BLaER1 treated with 17β-estradiol and CSF1 and Interleukin-3, amounts not matched to agents 10 nM and 100 nM (cell line): ENCODE measurements at regions not wholly inside any gene's neighbourhood (a gene's known extent, or its start where the extent isn't known, plus 50 kb on each side); places are given as distances from the start of the nearest gene placed in this dataset.
"Not testable (repeated sequence)": the region's sequence is repeated elsewhere in the genome, so short reads cannot be mapped to it uniquely, and the experiment has no call there.

Source experiments
- H3K27ac ChIP-seq, 11 experiments: shearing (Covaris generic); formaldehyde crosslinking; 2 replicates each; pipeline ENCODE4 v1.8.1; 2022
- H3K27me3 ChIP-seq, 11 experiments: shearing (Covaris generic); formaldehyde crosslinking; 2 replicates each; pipeline ENCODE4 v1.8.1; 2022
- H3K36me3 ChIP-seq, 11 experiments: shearing (Covaris generic); formaldehyde crosslinking; 2 replicates each; pipeline ENCODE4 v1.8.1; 2022
- H3K4me1 ChIP-seq, 10 experiments: shearing (Covaris generic); formaldehyde crosslinking; 2 replicates each; pipeline ENCODE4 v1.8.1; 2022
- H3K4me2 ChIP-seq, 11 experiments: shearing (Covaris generic); formaldehyde crosslinking; 2 replicates each; pipeline ENCODE4 v1.8.1; 2022
- H3K4me3 ChIP-seq, 10 experiments: shearing (Covaris generic); formaldehyde crosslinking; 2 replicates each; pipeline ENCODE4 v1.8.1; 2022
- H3K9ac ChIP-seq, 11 experiments: shearing (Covaris generic); formaldehyde crosslinking; 2 replicates each; pipeline ENCODE4 v1.8.1; 2022
- H3K9me3 ChIP-seq, 11 experiments: shearing (Covaris generic); formaldehyde crosslinking; replicated peaks in 1 of 11; 2 replicates each; pipeline ENCODE4 v1.8.1; 2022
- H4K20me1 ChIP-seq, 11 experiments: shearing (Covaris generic); formaldehyde crosslinking; 2 replicates each; pipeline ENCODE4 v1.8.1; 2022
- Cebpa-rat ChIP-seq, 11 experiments: shearing (Covaris generic); IDR thresholded peaks; 2 replicates each; pipeline ENCODE4 v1.8.1; 2022

GRCh38 chr5:165031371-165031770, 1526.0 kb downstream of the MAT2B start:
- no peaks in the 10 kb centered on the region for H3K36me3 ChIP-seq
- no peak overlapping the region for H3K4me3 ChIP-seq
- H3K4me1 ChIP-seq: no peaks in the 10 kb centered on the region
- H3K9ac ChIP-seq: no peak overlapping the region
- H3K27me3 ChIP-seq: no peaks in the 10 kb centered on the region
- no peak overlapping the region for H3K27ac ChIP-seq
- TF ChIP-seq Cebpa-rat (IDR thresholded peaks at IDR 0.05): no peak
- no peaks in the 10 kb centered on the region for H4K20me1 ChIP-seq
- H3K9me3 ChIP-seq: no peaks in the 10 kb centered on the region
- no peak overlapping the region for H3K4me2 ChIP-seq

GRCh38 chr5:165035520-165035919, 1530.1 kb downstream of the MAT2B start:
- H3K27ac ChIP-seq: no peak overlapping the region
- H3K4me2 ChIP-seq: no peak overlapping the region
- no peak for TF ChIP-seq Cebpa-rat (IDR thresholded peaks at IDR 0.05)
- no peaks in the 10 kb centered on the region for H3K9me3 ChIP-seq
- H3K9ac ChIP-seq: no peak overlapping the region
- H3K27me3 ChIP-seq: no peaks in the 10 kb centered on the region
- H4K20me1 ChIP-seq: no peaks in the 10 kb centered on the region
- no peaks in the 10 kb centered on the region for H3K36me3 ChIP-seq
- no peaks in the 10 kb centered on the region for H3K4me1 ChIP-seq
- H3K4me3 ChIP-seq: no peak overlapping the region

- Histone ChIP-seq H3K4me3 (no peak overlapping the region), H3K27ac (no peak overlapping the region), H3K27me3 (no peaks in the 10 kb centered on the region), H3K9ac (no peak overlapping the region), H4K20me1 (no peaks in the 10 kb centered on the region), H3K36me3 (no peaks in the 10 kb centered on the region), H3K4me2 (no peak overlapping the region), H3K9me3 (no peaks in the 10 kb centered on the region), H3K4me1 (no peaks in the 10 kb centered on the region)
- TF ChIP-seq Cebpa-rat (IDR thresholded peaks at IDR 0.05): no peak
Observed at GRCh38 chr5:165039748-165040147, 1534.3 kb downstream of the MAT2B start.

- not testable (repeated sequence) for H3K4me2 ChIP-seq, H3K4me3 ChIP-seq, H3K4me1 ChIP-seq, H3K27me3 ChIP-seq, H3K36me3 ChIP-seq, H4K20me1 ChIP-seq, H3K9ac ChIP-seq, H3K27ac ChIP-seq, H3K9me3 ChIP-seq
Observed at GRCh38 chr5:165045941-165046340, 1540.5 kb downstream of the MAT2B start.

- Histone ChIP-seq H3K9me3 (no peaks in the 10 kb centered on the region), H3K27ac (no peak overlapping the region), H3K27me3 (no peaks in the 10 kb centered on the region), H3K36me3 (no peaks in the 10 kb centered on the region), H4K20me1 (no peaks in the 10 kb centered on the region), H3K9ac (no peak overlapping the region), H3K4me3 (no peak overlapping the region), H3K4me1 (no peaks in the 10 kb centered on the region), H3K4me2 (no peak overlapping the region)
- TF ChIP-seq Cebpa-rat (IDR thresholded peaks at IDR 0.05): no peak
Observed at GRCh38 chr5:165055476-165055875, 1550.1 kb downstream of the MAT2B start.

- Histone ChIP-seq H4K20me1 (no peaks in the 10 kb centered on the region), H3K9me3 (no peaks in the 10 kb centered on the region), H3K9ac (no peak overlapping the region), H3K4me1 (no peaks in the 10 kb centered on the region), H3K27me3 (no peaks in the 10 kb centered on the region), H3K27ac (no peak overlapping the region), H3K4me3 (no peak overlapping the region), H3K36me3 (no peaks in the 10 kb centered on the region), H3K4me2 (no peak overlapping the region)
- TF ChIP-seq Cebpa-rat (IDR thresholded peaks at IDR 0.05): no peak
Observed at GRCh38 chr5:165057145-165057544, 1551.7 kb downstream of the MAT2B start.

- no peaks in the 10 kb centered on the region for H3K36me3 ChIP-seq
- H3K4me3 ChIP-seq: no peak overlapping the region
- H3K9me3 ChIP-seq: no peaks in the 10 kb centered on the region
- no peak overlapping the region for H3K27ac ChIP-seq
- H3K4me2 ChIP-seq: no peak overlapping the region
- no peak for TF ChIP-seq Cebpa-rat (IDR thresholded peaks at IDR 0.05)
- no peak overlapping the region for H3K9ac ChIP-seq
- H3K4me1 ChIP-seq: no peaks in the 10 kb centered on the region
- no peaks in the 10 kb centered on the region for H4K20me1 ChIP-seq
- no peaks in the 10 kb centered on the region for H3K27me3 ChIP-seq
Observed at GRCh38 chr5:165066751-165067385, 1561.4 kb downstream of the MAT2B start.

GRCh38 chr5:165076686-165077085, 1571.3 kb downstream of the MAT2B start:
- Histone ChIP-seq H3K9me3 (peaks cover 0 to 4% (median 0%) of the 10 kb centered on the region in 11 experiments; a peak in 1 of 22 replicates), H4K20me1 (no peaks in the 10 kb centered on the region), H3K4me2 (no peak overlapping the region), H3K4me3 (no peak overlapping the region), H3K9ac (no peak overlapping the region), H3K27ac (no peak overlapping the region), H3K4me1 (no peaks in the 10 kb centered on the region), H3K27me3 (no peaks in the 10 kb centered on the region), H3K36me3 (no peaks in the 10 kb centered on the region)
- no peak for TF ChIP-seq Cebpa-rat (IDR thresholded peaks at IDR 0.05)

GRCh38 chr5:165079389-165079788, 1574.0 kb downstream of the MAT2B start:
- Histone ChIP-seq H4K20me1 (no peaks in the 10 kb centered on the region), H3K4me3 (no peak overlapping the region), H3K4me1 (no peaks in the 10 kb centered on the region), H3K36me3 (no peaks in the 10 kb centered on the region), H3K9ac (no peak overlapping the region), H3K27ac (no peak overlapping the region), H3K9me3 (peaks cover 0 to 3% (median 0%) of the 10 kb centered on the region in 11 experiments; a peak in 1 of 22 replicates), H3K4me2 (no peak overlapping the region), H3K27me3 (no peaks in the 10 kb centered on the region)
- TF ChIP-seq Cebpa-rat (IDR thresholded peaks at IDR 0.05): no peak

GRCh38 chr5:165083394-165083793, 1578.0 kb downstream of the MAT2B start:
- H4K20me1 ChIP-seq: no peaks in the 10 kb centered on the region
- H3K9me3 ChIP-seq: no peaks in the 10 kb centered on the region
- no peak overlapping the region for H3K4me3 ChIP-seq
- TF ChIP-seq Cebpa-rat (IDR thresholded peaks at IDR 0.05): no peak
- H3K4me2 ChIP-seq: no peak overlapping the region
- no peaks in the 10 kb centered on the region for H3K36me3 ChIP-seq
- no peaks in the 10 kb centered on the region for H3K27me3 ChIP-seq
- no peak overlapping the region for H3K9ac ChIP-seq
- H3K27ac ChIP-seq: no peak overlapping the region
- H3K4me1 ChIP-seq: no peaks in the 10 kb centered on the region
